Amygdala (tissue), 56 donors: ENCODE measurements at regions not wholly inside any gene's neighbourhood (a gene's known extent, or its start where the extent isn't known, plus 50 kb on each side); places are given as distances from the start of the nearest gene placed in this dataset.
"Not testable (repeated sequence)": the region's sequence is repeated elsewhere in the genome, so short reads cannot be mapped to it uniquely, and the experiment has no call there.

ENCODE experiments used
- DNase-seq, 56 donors: peaks; one replicate each; lab custom pipeline; 2025; lab: John Stamatoyannopoulos, UW

DNA sequence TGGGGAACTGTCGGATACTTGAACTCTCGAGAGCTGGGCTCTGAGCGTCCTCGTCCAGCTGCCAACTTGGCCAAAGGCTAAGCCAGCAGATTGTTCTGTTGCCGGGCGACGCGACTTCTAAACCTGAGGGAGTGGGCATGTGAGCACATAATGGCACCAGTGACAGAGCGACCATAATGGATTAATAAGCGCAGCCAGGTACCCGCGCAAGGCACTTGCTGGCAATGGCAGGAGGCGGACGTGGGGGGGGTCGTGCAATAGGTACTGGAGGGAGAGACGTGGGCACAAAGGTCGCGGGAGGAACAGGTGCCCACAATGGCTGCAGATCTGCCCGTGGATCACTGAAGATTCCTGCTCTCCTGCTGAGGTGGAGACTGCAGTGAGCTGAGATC lies 1368.7 kb downstream of the CDH12 start:
- DNase-seq, result not testable (repeated sequence)

DNA sequence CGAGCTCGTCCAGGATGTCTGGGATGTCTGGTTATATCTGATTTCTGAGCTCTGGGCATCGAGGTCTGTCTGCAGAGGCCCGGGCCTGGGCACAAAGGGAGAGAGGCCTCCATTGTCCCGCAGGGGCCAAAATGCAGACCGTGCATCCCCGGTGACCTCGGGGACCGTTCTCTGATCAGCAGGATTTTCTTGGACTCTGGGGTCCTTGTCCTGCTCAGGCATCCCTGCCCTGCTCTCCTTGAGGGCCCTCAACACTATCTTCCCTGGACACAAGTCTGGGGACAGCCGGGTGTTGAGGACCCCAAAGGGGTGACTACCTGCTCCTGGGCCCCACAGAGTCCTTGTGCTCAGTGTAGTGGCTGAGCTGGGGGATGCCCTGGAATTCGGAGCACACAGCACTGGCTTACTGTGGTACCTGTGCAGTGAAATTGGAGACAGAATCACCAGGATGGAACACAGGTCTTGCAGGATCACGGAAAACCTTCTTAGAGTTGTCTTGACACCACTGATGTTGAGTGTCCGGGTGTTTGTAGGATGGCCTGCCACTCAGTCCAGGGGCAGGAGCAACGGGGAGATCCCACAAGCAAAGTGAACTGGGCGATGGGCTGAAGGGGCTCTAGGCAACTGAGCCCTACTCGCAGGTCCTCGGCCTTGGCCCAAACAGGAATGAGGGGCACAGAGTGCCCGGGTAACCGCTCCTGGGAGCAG lies 1369.2 kb downstream of the CDH12 start:
- not testable (repeated sequence) for DNase-seq

DNA sequence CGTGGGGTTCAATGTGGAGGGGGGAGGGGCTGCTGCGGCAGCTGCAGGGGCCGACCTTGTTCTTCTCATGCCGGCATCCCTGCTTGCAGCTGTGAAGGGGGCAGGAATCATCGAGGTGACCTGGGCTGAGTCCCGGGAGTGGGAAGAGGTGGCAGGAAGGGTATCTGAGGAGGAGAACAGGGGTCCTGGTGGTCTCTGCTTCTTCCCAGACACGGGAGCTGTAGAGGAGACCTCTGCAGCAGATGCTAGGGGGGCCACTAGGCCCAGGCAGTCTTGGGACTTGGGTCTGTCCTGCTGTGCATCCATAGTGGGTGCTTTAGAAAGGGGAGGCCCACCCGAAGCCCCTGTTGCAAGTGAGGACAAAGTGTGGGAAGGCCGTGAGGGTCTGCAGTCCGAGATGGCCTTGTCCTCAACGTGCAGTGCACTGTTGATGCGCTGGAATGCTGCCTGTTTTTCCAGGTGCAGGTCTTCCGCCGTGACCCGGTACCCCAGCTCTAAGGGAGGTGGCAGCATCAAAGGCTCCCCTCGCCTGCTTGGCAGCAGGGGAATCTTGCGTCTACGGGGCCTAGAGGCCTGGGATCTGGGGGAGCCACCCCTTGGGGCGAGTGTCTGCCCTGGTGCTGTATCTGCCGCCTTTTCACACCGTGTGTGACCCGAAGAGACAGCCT lies 1370.0 kb downstream of the CDH12 start:
- not testable (repeated sequence) for DNase-seq

DNA sequence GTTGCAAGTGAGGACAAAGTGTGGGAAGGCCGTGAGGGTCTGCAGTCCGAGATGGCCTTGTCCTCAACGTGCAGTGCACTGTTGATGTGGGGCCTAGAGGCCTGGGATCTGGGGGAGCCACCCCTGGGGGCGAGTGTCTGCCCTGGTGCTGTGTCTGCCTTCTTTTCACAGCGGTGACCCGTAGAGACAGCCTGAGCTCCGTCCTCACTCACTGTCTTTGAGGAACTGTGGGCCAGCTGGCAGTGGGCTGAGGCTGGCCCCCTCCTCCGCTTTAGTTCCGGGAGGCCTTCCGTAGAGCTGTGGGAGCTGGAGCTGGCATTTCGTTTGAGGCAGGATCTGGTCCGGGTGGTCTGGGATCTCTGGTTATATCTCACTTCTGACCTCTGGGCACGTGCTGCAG lies 1370.6 kb downstream of the CDH12 start:
- DNase-seq, result not testable (repeated sequence)

DNA sequence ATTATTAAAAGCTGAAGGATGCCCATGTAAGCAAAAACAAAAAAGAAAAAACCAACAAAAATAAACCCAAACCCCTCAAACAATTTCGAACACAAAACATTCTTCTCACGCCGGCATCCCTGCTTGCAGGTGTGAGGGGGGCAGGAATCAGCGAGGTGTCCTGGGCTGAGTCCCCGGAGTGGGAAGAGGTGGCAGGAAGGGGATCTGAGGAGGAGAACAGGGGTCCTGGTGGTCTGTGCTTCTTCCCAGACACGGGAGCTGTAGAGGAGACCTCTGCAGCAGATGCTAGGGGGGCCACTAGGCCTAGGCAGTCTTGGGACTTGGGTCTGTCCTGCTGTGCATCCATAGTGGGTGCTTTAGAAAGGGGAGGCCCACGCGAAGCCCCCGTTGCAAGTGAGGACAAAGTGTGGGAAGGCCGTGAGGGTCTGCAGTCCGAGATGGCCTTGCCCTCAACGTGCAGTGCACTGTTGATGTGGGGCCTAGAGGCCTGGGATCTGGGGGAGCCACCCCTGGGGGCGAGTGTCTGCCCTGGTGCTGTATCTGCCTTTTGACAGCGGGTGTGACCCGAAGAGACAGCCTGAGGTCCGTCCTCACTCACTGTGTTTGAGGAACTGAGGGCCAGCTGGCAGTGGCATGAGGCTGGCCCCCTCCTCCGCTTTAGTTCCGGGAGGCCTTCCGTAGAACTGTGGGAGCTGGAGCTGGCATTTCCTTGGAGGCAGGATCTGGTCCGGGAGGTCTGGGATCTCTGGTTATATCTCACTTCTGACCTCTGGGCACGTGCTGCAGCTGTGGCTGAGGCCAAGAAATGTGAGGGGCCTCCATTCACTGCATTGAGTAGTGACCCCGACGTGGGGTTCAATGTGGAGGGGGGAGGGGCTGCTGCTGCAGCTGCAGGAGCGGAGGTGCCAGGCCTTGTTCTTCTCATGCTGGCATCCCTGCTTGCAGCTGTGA lies 1371.5 kb downstream of the CDH12 start:
- not testable (repeated sequence) for DNase-seq

DNA sequence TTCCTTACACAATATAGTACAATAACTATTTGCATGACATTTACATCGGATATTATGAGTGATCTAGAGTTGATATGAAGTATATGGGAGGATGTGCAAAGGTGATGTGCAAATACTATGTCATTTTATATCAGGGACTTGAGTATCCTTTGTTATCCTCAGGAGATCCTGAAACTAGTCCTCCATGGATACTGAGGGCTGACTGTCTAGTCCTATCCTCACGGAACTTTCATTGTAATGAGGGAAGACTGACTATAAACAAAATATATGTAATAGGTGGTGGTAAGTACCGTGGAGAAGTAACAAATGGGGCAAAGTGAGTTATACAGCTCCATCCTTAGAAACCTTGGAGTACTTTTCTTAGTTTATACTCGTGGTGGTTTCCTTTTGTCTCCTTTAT lies 1373.1 kb downstream of the CDH12 start:
- not testable (repeated sequence) for DNase-seq

DNA sequence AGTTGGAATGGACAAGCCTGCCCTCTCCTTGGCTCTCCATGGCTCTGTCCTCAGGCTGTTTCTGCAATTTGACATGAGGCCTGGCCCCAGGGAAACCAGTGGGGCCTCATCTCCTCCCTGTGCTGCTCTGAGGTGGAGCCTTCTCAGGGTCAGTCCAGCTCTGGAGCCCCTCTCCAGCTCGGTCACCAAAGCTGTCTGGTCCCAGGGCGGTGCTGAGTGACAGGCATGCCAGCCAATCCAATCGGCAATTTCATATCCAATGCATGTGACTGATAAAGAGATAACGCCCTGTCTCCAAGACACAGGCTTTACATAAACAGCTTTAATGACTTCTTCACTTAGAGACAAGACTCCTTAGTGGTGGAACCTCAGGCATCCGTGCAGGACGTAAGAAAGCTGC lies 1379.2 kb downstream of the CDH12 start:
- DNase-seq, result not testable (repeated sequence)

DNA sequence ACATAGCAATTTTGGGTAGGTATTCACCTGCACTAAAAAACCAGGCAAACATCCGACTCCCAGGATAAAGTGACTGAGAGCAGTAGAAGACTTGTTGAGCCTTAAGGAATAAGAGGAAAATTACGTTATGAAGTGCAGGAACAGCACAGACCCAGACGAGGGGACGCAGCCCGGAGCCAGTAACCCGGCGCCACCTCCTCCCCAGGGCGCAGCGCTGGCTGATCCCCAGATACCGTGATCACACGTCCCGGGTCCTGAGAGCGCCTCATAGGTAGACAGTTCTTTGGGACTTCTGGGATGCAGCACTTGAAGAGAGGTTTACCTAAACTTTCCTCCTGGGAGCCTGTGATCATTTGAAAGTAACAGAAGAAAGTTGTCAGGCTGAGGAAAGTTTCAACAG lies 1379.7 kb downstream of the CDH12 start:
- DNase-seq, result not testable (repeated sequence)

DNA sequence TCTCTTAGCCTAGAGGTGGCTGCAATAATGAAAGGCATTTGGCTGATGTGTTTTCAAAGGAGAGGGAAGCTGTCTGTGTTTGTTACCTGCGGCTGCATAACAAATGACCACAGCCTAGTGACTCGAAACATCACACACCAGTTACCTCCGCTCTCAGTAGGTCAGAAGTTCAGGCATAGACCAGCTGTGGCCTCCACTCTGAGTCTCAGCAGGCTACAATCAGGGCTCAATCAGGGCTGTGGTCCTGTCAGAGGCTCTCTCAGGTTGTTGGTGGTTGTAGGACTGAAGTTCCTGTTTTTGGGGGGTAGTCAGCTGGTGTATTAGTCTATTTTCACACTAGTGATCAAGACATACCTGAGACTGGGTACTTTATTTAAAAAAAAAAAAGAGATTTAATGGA lies 1381.5 kb downstream of the CDH12 start:
- DNase-seq, result not testable (repeated sequence)

DNA sequence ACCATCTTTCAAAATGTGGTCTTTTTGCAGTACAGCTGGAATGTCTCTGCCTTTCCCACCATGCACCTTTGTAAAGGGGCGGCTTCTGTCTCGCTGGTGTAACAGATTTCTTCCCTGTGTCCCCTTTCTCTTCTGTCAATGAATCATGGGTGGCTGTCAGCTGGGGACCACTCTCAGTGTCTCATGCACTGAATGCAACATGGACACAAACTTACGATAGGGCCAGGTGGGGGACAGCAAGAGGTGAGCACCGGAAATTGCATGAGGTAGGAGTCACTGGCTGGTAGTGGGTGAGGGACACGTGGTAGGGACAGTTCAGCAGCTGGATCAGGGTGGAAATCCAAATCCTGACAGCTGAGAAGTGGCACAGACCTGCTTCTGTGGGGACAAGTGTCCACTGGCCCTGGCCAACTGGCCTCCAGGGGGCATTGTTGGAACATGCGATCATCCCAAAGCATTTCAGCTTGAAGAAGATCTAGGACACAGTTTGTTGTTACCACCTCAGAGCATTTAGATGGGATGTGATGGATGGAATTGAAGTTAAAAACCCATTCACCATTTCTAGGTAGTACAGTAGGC lies 1383.5 kb downstream of the CDH12 start:
- peak in 45 of 56 donors; percentile 0 to 81 (median 41) for DNase-seq

DNA sequence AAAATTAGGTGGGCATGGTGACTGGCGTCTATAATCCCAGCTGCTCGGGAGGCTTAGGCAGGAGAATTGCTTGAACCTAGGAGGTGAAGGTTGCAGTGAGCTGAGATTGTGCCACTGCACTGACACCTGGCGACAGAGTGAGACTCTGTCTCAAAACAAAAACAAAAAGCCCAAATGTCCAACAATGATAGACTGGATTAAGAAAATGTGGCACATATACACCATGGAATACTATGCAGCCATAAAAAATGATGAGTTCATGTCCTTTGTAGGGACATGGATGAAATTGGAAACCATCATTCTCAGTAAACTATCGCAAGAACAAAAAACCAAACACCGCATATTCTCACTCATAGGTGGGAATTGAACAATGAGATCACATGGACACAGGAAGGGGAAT lies 1385.6 kb downstream of the CDH12 start:
- DNase-seq, result not testable (repeated sequence)

DNA sequence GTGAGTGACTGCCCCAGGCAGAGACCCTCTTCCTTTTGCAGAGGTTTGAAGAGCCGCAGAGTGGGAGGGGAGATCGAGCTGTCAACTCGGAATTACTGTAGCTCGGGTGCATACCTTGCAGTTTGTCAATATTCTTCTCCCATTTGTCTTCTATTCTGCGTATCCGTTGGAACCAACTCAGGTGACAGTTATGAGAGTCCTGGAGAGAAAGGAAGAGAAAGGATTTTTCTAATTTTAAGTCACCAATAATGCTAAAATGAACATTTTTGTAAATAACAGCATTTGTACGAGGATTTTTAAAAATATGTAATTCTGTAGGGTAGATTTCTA lies 1393.4 kb downstream of the CDH12 start:
- DNase-seq, result not testable (repeated sequence)

DNA sequence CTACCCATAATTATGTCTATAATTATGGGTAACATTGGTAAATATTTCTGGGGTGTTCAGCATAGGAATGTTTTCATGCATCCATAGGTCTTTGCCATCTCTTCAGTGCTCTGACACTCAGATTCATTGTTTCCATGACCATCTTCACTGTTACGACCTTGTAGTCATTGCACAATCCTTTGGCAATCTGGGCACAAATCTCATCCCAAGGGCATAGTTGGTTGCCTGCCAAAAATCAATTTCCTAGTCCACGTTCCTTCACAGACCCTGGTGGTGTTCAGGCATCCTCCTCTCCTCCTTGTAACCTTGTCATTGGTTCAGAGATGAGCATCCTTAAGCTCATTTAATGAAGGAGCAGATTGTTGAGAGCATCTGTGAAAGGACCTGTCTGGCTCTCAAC lies 1400.7 kb downstream of the CDH12 start:
- no peak for DNase-seq

DNA sequence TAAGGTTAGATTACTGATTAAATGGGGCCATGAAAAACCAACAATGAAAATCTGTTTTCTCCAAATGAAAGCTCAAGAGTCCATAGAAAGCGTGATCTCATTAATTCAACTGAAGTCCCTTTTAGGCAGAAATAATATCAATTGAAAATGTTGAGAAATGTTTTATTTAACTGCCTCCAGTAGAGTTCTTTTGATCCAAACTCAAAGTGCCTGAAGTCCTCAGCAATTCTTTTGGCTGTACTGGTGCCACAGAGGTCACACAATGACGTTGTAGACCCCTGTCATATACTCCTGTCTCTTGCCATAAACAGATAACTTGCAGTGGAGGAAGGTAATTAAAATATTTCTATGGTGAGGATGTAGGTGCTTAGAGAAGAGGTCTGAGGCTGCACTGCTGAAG lies 1420.5 kb downstream of the CDH12 start:
- no peak for DNase-seq

DNA sequence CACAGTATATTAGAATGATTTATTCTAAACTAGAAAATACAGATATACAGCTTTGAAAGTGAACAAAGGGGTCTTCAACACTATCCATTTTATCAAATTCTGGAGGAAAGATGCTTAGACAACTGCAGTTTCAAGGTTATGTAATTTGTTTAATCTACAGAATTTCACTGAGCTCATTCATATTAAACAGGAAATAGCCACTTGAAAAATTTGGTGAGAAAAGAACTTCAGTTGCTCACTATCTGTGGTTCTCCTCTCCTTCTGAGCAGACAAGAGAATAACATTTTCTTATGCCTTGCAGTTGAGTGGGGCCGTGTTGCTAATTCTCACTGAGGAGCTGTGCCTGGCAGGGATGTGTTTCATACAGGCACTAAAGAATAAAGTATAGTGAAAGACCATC lies 1428.2 kb downstream of the CDH12 start:
- DNase-seq, result no peak

DNA sequence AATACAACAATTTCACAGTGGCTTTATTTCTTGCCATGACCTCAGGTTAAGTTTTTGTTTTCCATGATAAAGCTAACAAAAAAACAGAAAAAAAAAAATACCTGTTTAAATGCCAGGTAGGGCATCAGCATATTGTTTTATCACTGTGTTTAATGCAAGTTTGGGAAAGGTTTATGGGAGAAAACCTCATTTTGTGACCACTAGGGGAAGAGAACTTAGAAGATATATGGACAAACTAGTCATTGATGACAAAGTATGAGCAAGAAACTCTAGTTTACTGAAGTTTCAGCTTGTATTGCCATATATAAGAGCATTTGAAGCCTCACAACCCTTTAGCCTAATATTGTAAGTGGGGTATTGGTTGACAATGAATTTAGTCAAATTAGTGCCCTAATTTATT lies 1431.4 kb upstream of the CDH18 start:
- DNase-seq, result no peak

DNA sequence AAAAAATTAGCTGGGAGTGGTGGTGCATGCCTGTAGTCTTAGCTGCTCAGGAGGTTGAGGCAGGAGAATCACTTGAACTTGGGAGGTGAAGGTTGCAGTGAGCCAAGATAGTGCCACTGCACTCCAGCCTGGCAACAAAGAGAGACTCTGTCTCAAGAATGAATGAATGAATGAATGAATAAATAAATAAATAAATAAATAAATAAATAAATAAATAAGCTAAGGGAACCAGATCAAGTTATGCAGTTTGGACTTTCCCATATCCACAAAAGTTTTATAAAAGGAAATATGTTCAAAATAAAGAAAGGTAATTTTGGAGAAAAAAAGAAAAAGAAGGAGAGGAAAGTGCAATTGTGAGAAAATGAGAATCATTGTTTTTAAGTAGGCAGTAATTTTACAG lies 1414.1 kb upstream of the CDH18 start:
- not testable (repeated sequence) for DNase-seq

DNA sequence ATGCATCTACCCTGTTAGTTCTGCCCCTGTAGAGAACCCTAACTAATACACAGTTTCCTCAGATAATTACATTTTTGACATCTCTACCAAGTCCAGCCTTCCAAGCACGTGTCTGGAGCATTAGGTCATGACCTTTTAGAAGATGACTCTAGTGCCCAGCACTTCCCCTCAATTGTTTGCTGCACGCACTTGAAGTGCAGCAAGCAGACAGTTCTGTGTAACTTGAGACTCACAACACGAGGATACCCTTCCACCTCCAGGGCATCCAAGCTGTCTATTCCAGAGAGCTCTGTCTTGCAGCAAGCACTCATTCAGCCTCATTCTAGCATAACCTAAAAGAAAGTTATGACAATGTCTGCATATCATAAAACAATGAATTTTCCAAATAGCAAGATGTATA lies 1410.5 kb upstream of the CDH18 start:
- DNase-seq, result no peak

DNA sequence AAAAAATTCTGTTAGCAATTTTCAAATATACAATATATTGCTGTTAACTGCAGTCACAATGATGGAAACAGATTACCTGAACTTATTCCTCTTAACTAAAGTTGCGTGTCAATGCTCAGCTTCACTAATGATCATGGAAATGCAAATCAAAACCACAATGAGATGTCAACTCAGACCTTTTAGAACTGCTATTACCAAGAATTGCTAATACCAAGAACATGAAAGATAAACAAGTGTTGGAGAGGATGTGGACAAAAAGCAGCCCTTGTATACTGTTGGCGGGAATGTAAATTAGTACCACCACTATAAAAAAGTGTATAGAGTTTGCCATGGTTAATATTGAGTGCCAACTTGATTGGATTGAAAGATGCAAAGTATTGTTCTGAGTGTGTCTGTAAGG lies 1409.7 kb upstream of the CDH18 start:
- DNase-seq, result no peak

DNA sequence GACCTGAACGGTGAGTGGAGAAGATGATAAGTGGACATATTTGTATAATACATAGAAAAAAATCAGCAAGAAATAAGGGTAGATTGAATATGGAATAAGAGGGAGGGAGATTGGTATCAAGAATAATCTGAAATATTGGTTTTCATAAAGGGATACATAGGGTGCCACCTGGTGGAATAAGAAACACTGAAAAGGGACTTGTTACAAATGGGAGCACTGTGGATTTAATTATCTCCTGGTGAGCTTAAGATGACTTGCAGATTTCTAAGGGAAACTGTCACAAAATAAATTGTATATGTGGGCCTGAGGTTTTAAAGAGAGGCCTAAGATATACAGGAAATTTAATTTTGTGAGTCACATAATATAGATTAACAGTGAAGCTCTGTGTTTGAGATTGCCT lies 1403.5 kb upstream of the CDH18 start:
- no peak for DNase-seq

DNA sequence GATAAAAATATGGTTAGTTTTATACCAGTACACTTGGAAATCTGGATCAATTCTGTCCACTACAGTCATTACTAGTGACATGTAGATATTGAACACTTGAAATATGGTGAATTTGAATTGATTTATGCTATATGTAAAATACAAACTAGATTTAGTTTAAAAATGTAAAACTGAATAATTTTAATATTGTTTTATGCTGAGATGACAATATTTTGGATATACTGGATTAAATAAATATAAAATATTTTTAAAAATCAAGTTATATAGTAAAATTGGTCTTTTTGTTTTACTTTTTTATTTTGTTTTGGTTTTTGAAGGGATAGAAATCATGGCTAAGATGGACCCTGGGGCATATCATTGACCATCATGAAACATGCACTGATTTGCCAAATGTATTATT lies 1372.8 kb upstream of the CDH18 start:
- not testable (repeated sequence) for DNase-seq
